ENCODE measurements at regions not wholly inside any gene's neighbourhood (a gene's known extent, or its start where the extent isn't known, plus 50 kb on each side); places are given as distances from the start of the nearest gene placed in this dataset.

GRCh38 chr14:60349663-60350365 lies 100.8 kb downstream of the PPM1A start:
- peak; percentile 36 for DNase-seq (ENCODE audit: low spot score)

GRCh38 chr14:60350366-60350720 lies 101.3 kb downstream of the PPM1A start:
- DNase-seq (ENCODE audit: low spot score): no peak

DNA sequence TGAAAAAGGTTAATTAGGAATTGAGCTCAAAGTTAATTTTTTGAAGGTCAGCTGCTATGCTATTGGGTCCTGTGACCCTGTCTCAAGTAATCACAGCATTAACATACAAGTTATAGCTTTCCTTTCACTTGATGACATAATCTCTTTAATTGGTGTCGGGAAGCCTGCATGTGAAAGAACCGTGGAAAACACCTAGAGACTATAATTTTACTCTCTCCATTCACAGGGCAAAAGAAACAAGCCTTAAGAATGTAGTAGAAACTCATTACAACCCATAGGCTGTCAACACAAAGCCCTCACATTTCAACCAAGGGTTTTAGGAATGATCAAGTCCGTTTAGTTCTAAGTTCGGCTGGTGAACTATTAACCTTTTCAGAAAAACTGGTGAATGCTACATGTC lies 104.4 kb downstream of the PPM1A start:
- no peak for DNase-seq (ENCODE audit: low spot score)

GRCh38 chr14:60355768-60356167 lies 106.7 kb downstream of the PPM1A start:
- DNase-seq (ENCODE audit: low spot score): no peak

- no peak for DNase-seq (ENCODE audit: low spot score)
Observed at GRCh38 chr14:60356386-60356785, 107.4 kb downstream of the PPM1A start.

- no peak for DNase-seq (ENCODE audit: low spot score)
Observed at GRCh38 chr14:60356906-60357550, 108.0 kb downstream of the PPM1A start.

- no peak for DNase-seq (ENCODE audit: low spot score)
Observed at GRCh38 chr14:60357551-60358149, 108.6 kb downstream of the PPM1A start.

DNA sequence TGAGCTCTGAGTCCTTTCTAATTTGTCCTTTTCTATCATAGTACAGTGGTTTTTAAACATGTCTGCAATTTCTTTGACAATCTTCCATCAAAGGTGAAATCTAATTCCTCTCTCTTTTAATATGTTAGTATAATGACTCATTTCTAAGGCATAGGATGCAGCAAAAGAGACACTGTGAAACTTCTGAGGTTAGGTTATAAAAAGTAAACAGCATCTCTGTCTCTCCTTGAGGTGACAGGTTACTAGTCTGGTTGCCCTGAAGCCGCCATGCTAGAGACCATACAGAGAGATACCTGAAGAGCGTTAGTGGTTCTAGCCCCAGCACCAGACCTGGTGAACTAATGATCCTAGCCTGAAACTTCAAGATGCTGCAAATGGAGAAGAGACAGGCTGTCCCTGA lies 114.3 kb downstream of the PPM1A start:
- DNase-seq (ENCODE audit: low spot score): no peak

DNA sequence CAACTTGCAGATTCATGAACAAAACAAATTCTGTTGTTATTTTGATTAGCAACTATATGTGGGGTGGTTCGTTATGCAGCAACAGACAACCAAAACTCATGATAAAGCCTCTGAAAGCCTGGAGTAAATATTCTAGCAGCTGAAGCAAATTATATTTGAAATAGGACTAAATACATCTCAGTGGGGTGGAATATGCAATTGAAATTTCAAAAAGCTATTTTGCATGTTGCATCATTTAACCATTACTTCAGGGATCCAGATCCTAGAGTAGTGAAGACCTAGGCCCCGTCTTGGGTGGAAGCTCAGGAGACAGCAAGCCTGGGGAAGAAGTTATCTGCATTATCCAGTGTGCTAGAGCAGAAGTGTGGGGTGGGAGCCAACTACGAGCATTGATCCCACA lies 114.7 kb downstream of the PPM1A start:
- no peak for DNase-seq (ENCODE audit: low spot score)

DNA sequence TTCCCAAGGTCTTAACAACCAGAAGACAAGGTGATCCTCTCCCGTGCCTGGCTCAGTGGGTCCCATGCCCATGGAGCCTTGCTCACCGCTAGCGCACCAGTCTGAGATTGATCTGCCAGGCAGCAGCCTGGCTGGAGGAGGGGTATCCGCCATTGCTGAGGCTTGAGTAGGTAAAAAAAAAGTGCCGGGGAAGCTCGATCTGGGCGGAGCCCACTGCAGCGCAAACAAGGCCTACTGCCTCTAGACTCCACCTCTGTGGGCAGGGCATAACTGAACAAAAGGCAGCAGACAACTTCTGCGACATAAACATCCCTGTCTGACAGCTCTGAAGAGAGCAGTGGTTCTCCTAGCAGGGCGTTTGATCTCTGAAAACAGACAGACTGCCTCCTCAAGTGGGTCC lies 104.0 kb downstream of the C14orf39 start:
- DNase-seq (ENCODE audit: low spot score): no peak

Data from hematopoietic multipotent progenitor cell treated with erythropoietin and hydrocortisone succinate and interleukin-3 and kit ligand, for 17 days (in vitro differentiated cells).